ENCODE measurements at regions not wholly inside any gene's neighbourhood (a gene's known extent, or its start where the extent isn't known, plus 50 kb on each side); places are given as distances from the start of the nearest gene placed in this dataset.

DNA sequence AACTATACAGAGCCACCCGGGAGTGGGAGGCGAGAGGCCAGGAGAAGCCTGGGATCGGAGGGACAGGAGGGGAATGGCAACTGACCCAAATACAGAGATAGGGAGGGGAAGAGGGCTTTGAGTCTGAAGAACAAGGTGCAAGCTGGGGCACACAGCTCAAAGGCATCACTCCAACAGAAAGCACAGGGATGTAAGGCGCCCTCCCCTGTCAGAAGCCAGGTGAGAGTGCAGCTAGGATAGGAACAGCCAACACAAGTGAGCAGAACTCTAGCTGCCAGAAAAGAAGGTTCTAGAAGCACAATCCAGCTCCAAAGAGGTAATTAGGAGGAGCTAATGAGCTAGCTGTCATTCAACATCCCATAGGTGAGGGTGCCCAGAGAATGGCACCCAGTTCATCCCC, 232.2 kb downstream of the DHX15 start:
- FAIRE-seq (no peak), DNase-seq (ENCODE audit: extremely low read depth in 1 of 4, low spot score in 3 of 4) (no peak), ATAC-seq (no peak)
- Histone ChIP-seq H3K4me2 (ENCODE audit: insufficient read depth, low read length) (no peak overlapping the region), H3K4me3 (no peak overlapping the region), H3K9me3 (replicated peaks; ENCODE audit: control insufficient read depth, insufficient read depth, low read depth, low read length) (no peaks in the 10 kb centered on the region), H2AFZ (ENCODE audit: low read depth, low read length) (no peak overlapping the region), H3K4me1 (replicated peaks in 1 of 2; ENCODE audit: control insufficient read depth in 2 of 2, insufficient read depth in 2 of 2, low read length in 2 of 2) (no peaks in the 10 kb centered on the region), H3K79me2 (ENCODE audit: control insufficient read depth, insufficient read depth, low read length) (no peaks in the 10 kb centered on the region), H3K9me1 (ENCODE audit: control insufficient read depth, insufficient read depth, low read length) (no peaks in the 10 kb centered on the region), H3K27me3 (ENCODE audit: control insufficient read depth in 2 of 2, insufficient read depth in 2 of 2, low read length in 2 of 2) (peaks cover 0 to 6% of the 10 kb centered on the region in 2 experiments; a peak in 1 of 5 replicates), H4K20me1 (replicated peaks; ENCODE audit: control insufficient read depth, insufficient read depth, low read length) (no peaks in the 10 kb centered on the region), H3K27ac (ENCODE audit: extremely low read depth, low read depth, low read length) (no peak overlapping the region), H3K9ac (ENCODE audit: insufficient read depth in 1 of 2, low read depth in 2 of 2, low read length in 2 of 2) (no peak overlapping the region), H3K36me3 (ENCODE audit: control insufficient read depth, insufficient read depth, low read length) (no peaks in the 10 kb centered on the region)
- in situ Hi-C loops (cut with MboI) = no loop called here
- intact Hi-C loops (cut with micrococcal nuclease) = no loop called here
- WGBS (ENCODE audit: insufficient coverage, low coverage, missing lambda C conversion rate) = 0% methylated on average over 4 of the region's 4 CpGs
- BruUV-seq (replicated peaks) = no TSS peak
- ChIA-PET CTCF (ENCODE audit: low intra/inter-chr PET ratio) (no interaction called here), POLR2A (no interaction called here)
- TF ChIP-seq U2AF1 (optimal IDR thresholded peaks at IDR 0.05; ENCODE audit: low read depth, low read length) (no peak), CC2D1A (IDR thresholded peaks at IDR 0.05) (no peak), TFAM (CRISPR knock-in tag; conservative IDR thresholded peaks at IDR 0.05) (no peak), TOE1 (IDR thresholded peaks at IDR 0.05; ENCODE audit: borderline replicate concordance) (no peak), TOE1 (CRISPR knock-in tag; IDR thresholded peaks at IDR 0.05; ENCODE audit: borderline replicate concordance, low read depth) (no peak), HNRNPUL1 (IDR thresholded peaks at IDR 0.05; ENCODE audit: low read length) (no peak)
- TF ChIP-seq, protein P1, sequence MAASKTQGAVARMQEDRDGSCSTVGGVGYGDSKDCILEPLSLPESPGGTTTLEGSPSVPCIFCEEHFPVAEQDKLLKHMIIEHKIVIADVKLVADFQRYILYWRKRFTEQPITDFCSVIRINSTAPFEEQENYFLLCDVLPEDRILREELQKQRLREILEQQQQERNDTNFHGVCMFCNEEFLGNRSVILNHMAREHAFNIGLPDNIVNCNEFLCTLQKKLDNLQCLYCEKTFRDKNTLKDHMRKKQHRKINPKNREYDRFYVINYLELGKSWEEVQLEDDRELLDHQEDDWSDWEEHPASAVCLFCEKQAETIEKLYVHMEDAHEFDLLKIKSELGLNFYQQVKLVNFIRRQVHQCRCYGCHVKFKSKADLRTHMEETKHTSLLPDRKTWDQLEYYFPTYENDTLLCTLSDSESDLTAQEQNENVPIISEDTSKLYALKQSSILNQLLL (CRISPR knock-in tag; IDR thresholded peaks at IDR 0.05; ENCODE audit: borderline replicate concordance) = no peak
- TF ChIP-seq, protein P2, sequence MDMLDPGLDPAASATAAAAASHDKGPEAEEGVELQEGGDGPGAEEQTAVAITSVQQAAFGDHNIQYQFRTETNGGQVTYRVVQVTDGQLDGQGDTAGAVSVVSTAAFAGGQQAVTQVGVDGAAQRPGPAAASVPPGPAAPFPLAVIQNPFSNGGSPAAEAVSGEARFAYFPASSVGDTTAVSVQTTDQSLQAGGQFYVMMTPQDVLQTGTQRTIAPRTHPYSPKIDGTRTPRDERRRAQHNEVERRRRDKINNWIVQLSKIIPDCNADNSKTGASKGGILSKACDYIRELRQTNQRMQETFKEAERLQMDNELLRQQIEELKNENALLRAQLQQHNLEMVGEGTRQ (CRISPR knock-in tag; IDR thresholded peaks at IDR 0.05) = no peak
- TF ChIP-seq, protein P3, sequence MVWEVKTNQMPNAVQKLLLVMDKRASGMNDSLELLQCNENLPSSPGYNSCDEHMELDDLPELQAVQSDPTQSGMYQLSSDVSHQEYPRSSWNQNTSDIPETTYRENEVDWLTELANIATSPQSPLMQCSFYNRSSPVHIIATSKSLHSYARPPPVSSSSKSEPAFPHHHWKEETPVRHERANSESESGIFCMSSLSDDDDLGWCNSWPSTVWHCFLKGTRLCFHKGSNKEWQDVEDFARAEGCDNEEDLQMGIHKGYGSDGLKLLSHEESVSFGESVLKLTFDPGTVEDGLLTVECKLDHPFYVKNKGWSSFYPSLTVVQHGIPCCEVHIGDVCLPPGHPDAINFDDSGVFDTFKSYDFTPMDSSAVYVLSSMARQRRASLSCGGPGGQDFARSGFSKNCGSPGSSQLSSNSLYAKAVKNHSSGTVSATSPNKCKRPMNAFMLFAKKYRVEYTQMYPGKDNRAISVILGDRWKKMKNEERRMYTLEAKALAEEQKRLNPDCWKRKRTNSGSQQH (CRISPR knock-in tag; IDR thresholded peaks at IDR 0.05) = no peak
